ENCODE measurements at regions not wholly inside any gene's neighbourhood (a gene's known extent, or its start where the extent isn't known, plus 50 kb on each side); places are given as distances from the start of the nearest gene placed in this dataset.

DNA sequence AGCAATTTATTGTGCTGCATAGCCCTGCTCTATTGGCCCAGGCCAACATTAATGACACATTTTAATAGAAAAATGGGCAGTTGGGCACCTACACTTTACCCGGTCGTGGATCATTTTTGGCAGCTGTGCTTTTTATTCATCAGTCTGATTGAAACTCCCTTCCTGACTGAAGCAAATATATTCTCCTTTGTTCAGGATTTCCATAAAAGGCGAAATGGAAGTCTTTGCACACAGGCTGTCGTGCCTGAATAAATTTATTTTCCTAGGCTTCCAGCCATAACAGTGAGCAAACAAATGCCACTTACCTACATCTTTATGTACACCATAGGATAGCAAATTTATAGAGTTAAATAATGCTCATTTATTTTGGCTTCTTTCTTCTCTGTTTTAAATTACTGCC lies 480.7 kb upstream of the DCN start:
- no peak overlapping the region for H3K4me3 ChIP-seq (ENCODE audit: low read depth, low read length, poor library complexity, severe bottlenecking)
- no peaks in the 10 kb centered on the region for H3K9me3 ChIP-seq (ENCODE audit: low read length)
- no peak overlapping the region for H3K9ac ChIP-seq (ENCODE audit: low read length)
- no peaks in the 10 kb centered on the region for H3K36me3 ChIP-seq (ENCODE audit: insufficient read depth, low read length)
- H3F3A ChIP-seq (ENCODE audit: insufficient read depth, low read length) = no peaks in the 10 kb centered on the region
- no peak overlapping the region for H3K4me2 ChIP-seq (ENCODE audit: low read length)
- no peaks in the 10 kb centered on the region for H4K20me1 ChIP-seq (ENCODE audit: insufficient read depth, low read length)
- H3K9me2 ChIP-seq (ENCODE audit: low read depth, low read length) = no peaks in the 10 kb centered on the region
- no peaks in the 10 kb centered on the region for H3K27me3 ChIP-seq (ENCODE audit: insufficient read depth, low read length)
- H3K79me2 ChIP-seq (ENCODE audit: insufficient read depth, low read length) = no peaks in the 10 kb centered on the region
- TF ChIP-seq, protein P1, sequence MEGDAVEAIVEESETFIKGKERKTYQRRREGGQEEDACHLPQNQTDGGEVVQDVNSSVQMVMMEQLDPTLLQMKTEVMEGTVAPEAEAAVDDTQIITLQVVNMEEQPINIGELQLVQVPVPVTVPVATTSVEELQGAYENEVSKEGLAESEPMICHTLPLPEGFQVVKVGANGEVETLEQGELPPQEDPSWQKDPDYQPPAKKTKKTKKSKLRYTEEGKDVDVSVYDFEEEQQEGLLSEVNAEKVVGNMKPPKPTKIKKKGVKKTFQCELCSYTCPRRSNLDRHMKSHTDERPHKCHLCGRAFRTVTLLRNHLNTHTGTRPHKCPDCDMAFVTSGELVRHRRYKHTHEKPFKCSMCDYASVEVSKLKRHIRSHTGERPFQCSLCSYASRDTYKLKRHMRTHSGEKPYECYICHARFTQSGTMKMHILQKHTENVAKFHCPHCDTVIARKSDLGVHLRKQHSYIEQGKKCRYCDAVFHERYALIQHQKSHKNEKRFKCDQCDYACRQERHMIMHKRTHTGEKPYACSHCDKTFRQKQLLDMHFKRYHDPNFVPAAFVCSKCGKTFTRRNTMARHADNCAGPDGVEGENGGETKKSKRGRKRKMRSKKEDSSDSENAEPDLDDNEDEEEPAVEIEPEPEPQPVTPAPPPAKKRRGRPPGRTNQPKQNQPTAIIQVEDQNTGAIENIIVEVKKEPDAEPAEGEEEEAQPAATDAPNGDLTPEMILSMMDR (IDR thresholded peaks at IDR 0.05; ENCODE audit: low read length) = no peak
- no peaks in the 10 kb centered on the region for H3K4me1 ChIP-seq (ENCODE audit: insufficient read depth, low read length, severe bottlenecking)
- no peak overlapping the region for H3K27ac ChIP-seq (ENCODE audit: low read depth, low read length, poor library complexity, severe bottlenecking)
- H2AFZ ChIP-seq (ENCODE audit: low read length) = no peak overlapping the region

DNA sequence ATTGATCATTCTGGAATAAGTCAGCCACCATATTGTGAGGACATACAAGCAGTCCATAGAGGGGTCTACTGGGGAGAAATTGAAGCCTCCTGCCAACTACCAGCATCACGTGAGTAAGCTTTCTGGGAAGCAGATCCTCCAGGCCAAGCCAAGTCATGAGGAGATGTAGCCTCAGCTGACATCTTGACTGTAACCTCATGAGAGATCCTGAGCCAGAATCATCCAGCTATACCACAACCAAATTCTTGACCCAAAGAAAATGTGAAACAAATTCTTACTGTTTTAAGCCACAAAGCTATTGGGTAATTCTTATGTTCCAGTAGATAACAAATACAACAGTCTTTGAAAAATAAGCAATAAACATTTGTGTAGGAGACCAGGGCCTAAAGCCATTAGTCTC lies 479.4 kb upstream of the DCN start:
- Histone ChIP-seq H3K4me2 (ENCODE audit: low read length) (no peak overlapping the region), H3F3A (ENCODE audit: insufficient read depth, low read length) (no peaks in the 10 kb centered on the region)

DNA sequence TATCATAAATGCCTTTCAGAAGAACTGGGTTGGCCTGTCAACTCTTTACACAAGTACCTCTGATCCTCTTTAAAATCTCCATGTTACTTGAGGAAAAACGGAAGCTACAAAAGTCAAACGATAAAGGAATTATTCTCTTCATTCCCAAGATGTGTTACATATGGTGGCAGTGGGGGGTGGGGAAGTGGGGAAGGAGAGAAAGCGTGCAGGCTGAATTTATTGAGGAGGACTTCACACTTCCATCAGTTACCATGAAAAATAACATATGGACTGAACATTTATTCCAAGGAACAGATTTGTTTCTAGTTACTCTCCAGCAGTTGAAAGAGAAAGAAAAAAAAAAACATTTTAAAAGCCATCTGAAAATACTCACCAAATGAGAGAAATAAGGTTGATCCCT lies 474.4 kb upstream of the DCN start:
- no peaks in the 10 kb centered on the region for H3K9me2 ChIP-seq (ENCODE audit: low read depth, low read length)
- no peak overlapping the region for H3K9ac ChIP-seq (ENCODE audit: low read length)
- TF ChIP-seq EZH2 (IDR thresholded peaks at IDR 0.05; ENCODE audit: borderline replicate concordance, low read length) = no peak
- TF ChIP-seq, protein P1 (IDR thresholded peaks at IDR 0.05; ENCODE audit: low read length) = no peak
- no peak overlapping the region for H3K4me2 ChIP-seq (ENCODE audit: low read length)
- H3K4me3 ChIP-seq (ENCODE audit: low read depth, low read length, poor library complexity, severe bottlenecking) = no peak overlapping the region
- H3K36me3 ChIP-seq (ENCODE audit: insufficient read depth, low read length) = no peaks in the 10 kb centered on the region
- no peaks in the 10 kb centered on the region for H3K79me2 ChIP-seq (ENCODE audit: insufficient read depth, low read length)
- H4K20me1 ChIP-seq (ENCODE audit: insufficient read depth, low read length) = no peaks in the 10 kb centered on the region
- no peak overlapping the region for H3K27ac ChIP-seq (ENCODE audit: low read depth, low read length, poor library complexity, severe bottlenecking)
- H3F3A ChIP-seq (ENCODE audit: insufficient read depth, low read length) = no peaks in the 10 kb centered on the region
- H3K4me1 ChIP-seq (ENCODE audit: insufficient read depth, low read length, severe bottlenecking) = no peaks in the 10 kb centered on the region
- H3K27me3 ChIP-seq (ENCODE audit: insufficient read depth, low read length) = no peaks in the 10 kb centered on the region
- no peak overlapping the region for H2AFZ ChIP-seq (ENCODE audit: low read length)
- no peaks in the 10 kb centered on the region for H3K9me3 ChIP-seq (ENCODE audit: low read length)

More for the DNA sequence above, 479.4 kb upstream of the DCN start:
- Histone ChIP-seq H3K36me3 (ENCODE audit: insufficient read depth, low read length) (no peaks in the 10 kb centered on the region), H3K4me1 (ENCODE audit: insufficient read depth, low read length, severe bottlenecking) (no peaks in the 10 kb centered on the region), H3K27ac (ENCODE audit: low read depth, low read length, poor library complexity, severe bottlenecking) (no peak overlapping the region), H3K9me2 (ENCODE audit: low read depth, low read length) (no peaks in the 10 kb centered on the region), H3K79me2 (ENCODE audit: insufficient read depth, low read length) (no peaks in the 10 kb centered on the region), H3K9me3 (ENCODE audit: low read length) (no peaks in the 10 kb centered on the region), H3K4me3 (ENCODE audit: low read depth, low read length, poor library complexity, severe bottlenecking) (no peak overlapping the region), H3K9ac (ENCODE audit: low read length) (no peak overlapping the region), H3K27me3 (ENCODE audit: insufficient read depth, low read length) (no peaks in the 10 kb centered on the region), H2AFZ (ENCODE audit: low read length) (no peak overlapping the region), H4K20me1 (ENCODE audit: insufficient read depth, low read length) (no peaks in the 10 kb centered on the region)
- TF ChIP-seq EZH2 (IDR thresholded peaks at IDR 0.05; ENCODE audit: borderline replicate concordance, low read length) = no peak
- TF ChIP-seq, protein P1 (IDR thresholded peaks at IDR 0.05; ENCODE audit: low read length) = no peak
